ENCODE measurements at regions not wholly inside any gene's neighbourhood (a gene's known extent, or its start where the extent isn't known, plus 50 kb on each side); places are given as distances from the start of the nearest gene placed in this dataset.

DNA sequence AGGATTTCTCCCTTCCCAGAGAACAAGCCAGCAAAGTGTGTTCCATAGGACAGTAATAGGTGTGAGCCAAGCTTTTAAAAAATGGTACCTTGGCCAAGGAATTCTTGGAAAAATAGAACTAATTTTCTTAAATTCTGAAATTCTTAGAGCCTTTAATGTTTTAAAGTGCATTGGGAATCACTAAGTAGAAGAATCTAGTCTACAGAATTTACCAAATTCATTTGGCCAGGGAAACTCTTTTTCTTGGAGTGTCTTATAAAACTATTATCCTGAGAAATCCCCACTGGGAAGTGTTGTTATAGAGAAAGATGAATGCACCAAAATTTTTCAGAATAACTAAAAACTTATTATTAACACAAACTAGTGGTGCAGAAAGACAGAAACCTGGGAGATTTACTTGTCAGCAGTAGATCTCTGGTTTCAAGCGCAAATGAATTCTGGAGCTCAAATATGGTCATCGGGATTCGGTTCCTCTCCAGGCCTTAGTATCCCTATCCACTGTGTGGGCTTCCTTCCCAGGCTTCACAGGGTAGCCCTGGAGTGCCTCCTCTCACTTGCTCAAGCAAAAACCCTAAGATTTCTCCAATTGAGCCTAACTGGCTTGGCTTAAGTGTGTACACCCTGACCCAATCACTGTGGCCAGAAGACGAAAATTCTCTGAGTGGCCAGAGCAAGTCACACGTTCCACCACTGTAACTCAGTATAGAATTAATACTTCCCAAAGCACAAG is 217.8 kb downstream of the CHD9NB start (continued):
- no peak for TF ChIP-seq NFRKB (IDR thresholded peaks at IDR 0.05; ENCODE audit: low read depth)
- TF ChIP-seq GATAD2A (IDR thresholded peaks at IDR 0.05), result no peak

DNA sequence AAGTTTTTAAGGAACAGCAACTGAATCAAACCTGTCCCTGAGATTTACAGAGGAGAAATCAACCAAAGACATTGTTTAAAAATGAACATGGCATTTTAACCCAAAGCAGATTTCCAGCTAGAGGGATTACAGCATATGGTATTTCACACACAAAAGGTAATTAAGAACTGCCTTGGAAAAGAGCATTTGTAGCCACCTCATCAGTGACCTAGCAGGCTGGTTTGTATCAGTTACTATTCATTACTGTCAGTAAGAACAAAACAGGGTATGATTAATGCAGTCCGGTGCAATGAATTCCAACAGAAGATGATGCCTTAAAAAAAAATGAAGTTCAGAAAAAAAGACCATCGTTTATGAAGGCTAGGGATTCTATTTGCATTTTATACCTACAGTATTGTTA is 219.9 kb downstream of the CHD9NB start:
- TF ChIP-seq, protein P1, sequence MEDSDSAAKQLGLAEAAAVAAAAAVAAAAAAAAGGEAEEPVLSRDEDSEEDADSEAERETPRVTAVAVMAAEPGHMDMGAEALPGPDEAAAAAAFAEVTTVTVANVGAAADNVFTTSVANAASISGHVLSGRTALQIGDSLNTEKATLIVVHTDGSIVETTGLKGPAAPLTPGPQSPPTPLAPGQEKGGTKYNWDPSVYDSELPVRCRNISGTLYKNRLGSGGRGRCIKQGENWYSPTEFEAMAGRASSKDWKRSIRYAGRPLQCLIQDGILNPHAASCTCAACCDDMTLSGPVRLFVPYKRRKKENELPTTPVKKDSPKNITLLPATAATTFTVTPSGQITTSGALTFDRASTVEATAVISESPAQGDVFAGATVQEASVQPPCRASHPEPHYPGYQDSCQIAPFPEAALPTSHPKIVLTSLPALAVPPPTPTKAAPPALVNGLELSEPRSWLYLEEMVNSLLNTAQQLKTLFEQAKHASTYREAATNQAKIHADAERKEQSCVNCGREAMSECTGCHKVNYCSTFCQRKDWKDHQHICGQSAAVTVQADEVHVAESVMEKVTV (CRISPR knock-in tag; IDR thresholded peaks at IDR 0.05), result no peak
- no peak for TF ChIP-seq MEF2D (tag; conservative IDR thresholded peaks at IDR 0.05; ENCODE audit: low read depth)
- TF ChIP-seq NR1H2 (CRISPR knock-in tag; IDR thresholded peaks at IDR 0.05), result no peak
- no peak for TF ChIP-seq ETV1 (tag; conservative IDR thresholded peaks at IDR 0.05; ENCODE audit: low read depth)
- TF ChIP-seq LARP7 (IDR thresholded peaks at IDR 0.05), result no peak
- TF ChIP-seq TGIF2 (CRISPR knock-in tag; IDR thresholded peaks at IDR 0.05), result no peak
- TF ChIP-seq ZBTB7A (IDR thresholded peaks at IDR 0.05; ENCODE audit: borderline replicate concordance, control insufficient read depth, low read depth, low read length), result no peak
- TF ChIP-seq RFX7 (CRISPR knock-in tag; IDR thresholded peaks at IDR 0.05), result no peak
- TF ChIP-seq, protein P2, sequence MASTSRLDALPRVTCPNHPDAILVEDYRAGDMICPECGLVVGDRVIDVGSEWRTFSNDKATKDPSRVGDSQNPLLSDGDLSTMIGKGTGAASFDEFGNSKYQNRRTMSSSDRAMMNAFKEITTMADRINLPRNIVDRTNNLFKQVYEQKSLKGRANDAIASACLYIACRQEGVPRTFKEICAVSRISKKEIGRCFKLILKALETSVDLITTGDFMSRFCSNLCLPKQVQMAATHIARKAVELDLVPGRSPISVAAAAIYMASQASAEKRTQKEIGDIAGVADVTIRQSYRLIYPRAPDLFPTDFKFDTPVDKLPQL (IDR thresholded peaks at IDR 0.05; ENCODE audit: extremely low read depth, insufficient read length), result no peak
- TF ChIP-seq ILF3 (IDR thresholded peaks at IDR 0.05; ENCODE audit: borderline replicate concordance), result no peak
- no peak for TF ChIP-seq TAF9B (IDR thresholded peaks at IDR 0.05; ENCODE audit: partially characterized antibody)
- no peak for TF ChIP-seq MIER1 (IDR thresholded peaks at IDR 0.05; ENCODE audit: low read depth)
- TF ChIP-seq CBX8 (IDR thresholded peaks at IDR 0.05; ENCODE audit: borderline replicate concordance, extremely low read depth, low read depth, low read length, poor library complexity, severe bottlenecking), result no peak
- TF ChIP-seq, protein P3, sequence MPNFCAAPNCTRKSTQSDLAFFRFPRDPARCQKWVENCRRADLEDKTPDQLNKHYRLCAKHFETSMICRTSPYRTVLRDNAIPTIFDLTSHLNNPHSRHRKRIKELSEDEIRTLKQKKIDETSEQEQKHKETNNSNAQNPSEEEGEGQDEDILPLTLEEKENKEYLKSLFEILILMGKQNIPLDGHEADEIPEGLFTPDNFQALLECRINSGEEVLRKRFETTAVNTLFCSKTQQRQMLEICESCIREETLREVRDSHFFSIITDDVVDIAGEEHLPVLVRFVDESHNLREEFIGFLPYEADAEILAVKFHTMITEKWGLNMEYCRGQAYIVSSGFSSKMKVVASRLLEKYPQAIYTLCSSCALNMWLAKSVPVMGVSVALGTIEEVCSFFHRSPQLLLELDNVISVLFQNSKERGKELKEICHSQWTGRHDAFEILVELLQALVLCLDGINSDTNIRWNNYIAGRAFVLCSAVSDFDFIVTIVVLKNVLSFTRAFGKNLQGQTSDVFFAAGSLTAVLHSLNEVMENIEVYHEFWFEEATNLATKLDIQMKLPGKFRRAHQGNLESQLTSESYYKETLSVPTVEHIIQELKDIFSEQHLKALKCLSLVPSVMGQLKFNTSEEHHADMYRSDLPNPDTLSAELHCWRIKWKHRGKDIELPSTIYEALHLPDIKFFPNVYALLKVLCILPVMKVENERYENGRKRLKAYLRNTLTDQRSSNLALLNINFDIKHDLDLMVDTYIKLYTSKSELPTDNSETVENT (CRISPR knock-in tag; IDR thresholded peaks at IDR 0.05), result no peak
- no peak for TF ChIP-seq FOXA1 (IDR thresholded peaks at IDR 0.05; ENCODE audit: borderline replicate concordance)
- FAIRE-seq, result no peak
- H3K27ac ChIP-seq (ENCODE audit: extremely low read depth, low read depth, low read length), result no peak overlapping the region
- no peak overlapping the region for H2AFZ ChIP-seq (ENCODE audit: low read depth, low read length)
- no peaks in the 10 kb centered on the region for H3K9me1 ChIP-seq (ENCODE audit: control insufficient read depth, insufficient read depth, low read length)
- H3K9ac ChIP-seq (ENCODE audit: insufficient read depth in 1 of 2, low read depth in 2 of 2, low read length in 2 of 2), result no peak overlapping the region
- no peaks in the 10 kb centered on the region for H3K4me1 ChIP-seq (replicated peaks in 1 of 2; ENCODE audit: control insufficient read depth in 2 of 2, insufficient read depth in 2 of 2, low read length in 2 of 2)
- BruUV-seq (replicated peaks), result no TSS peak
- POLR2A ChIA-PET, result no interaction called here
- CTCF ChIA-PET (ENCODE audit: low intra/inter-chr PET ratio), result no interaction called here
- no peaks in the 10 kb centered on the region for H3K27me3 ChIP-seq (ENCODE audit: control insufficient read depth in 2 of 2, insufficient read depth in 2 of 2, low read length in 2 of 2)
- H3K79me2 ChIP-seq (ENCODE audit: control insufficient read depth, insufficient read depth, low read length), result no peaks in the 10 kb centered on the region
- DNase-seq (ENCODE audit: extremely low read depth in 1 of 4, low spot score in 3 of 4), result no peak
- intact Hi-C loops (cut with micrococcal nuclease), result no loop called here
- H3K4me3 ChIP-seq, result no peak overlapping the region
- H3K4me2 ChIP-seq (ENCODE audit: insufficient read depth, low read length), result no peak overlapping the region
- no peak for ATAC-seq
- 3% methylated on average over 2 of the region's 2 CpGs for WGBS (ENCODE audit: insufficient coverage, low coverage, missing lambda C conversion rate)
- no peaks in the 10 kb centered on the region for H3K36me3 ChIP-seq (ENCODE audit: control insufficient read depth, insufficient read depth, low read length)
- no peaks in the 10 kb centered on the region for H4K20me1 ChIP-seq (replicated peaks; ENCODE audit: control insufficient read depth, insufficient read depth, low read length)
- in situ Hi-C loops (cut with MboI), result no loop called here
- no peaks in the 10 kb centered on the region for H3K9me3 ChIP-seq (replicated peaks; ENCODE audit: control insufficient read depth, insufficient read depth, low read depth, low read length)
